Esophagus squamous epithelium (tissue), 5 donors: ENCODE measurements at regions not wholly inside any gene's neighbourhood (a gene's known extent, or its start where the extent isn't known, plus 50 kb on each side); places are given as distances from the start of the nearest gene placed in this dataset.

Experiments
- DNase-seq: peaks from one replicate; lab custom pipeline; 2025; lab: John Stamatoyannopoulos, UW
- H3K27ac ChIP-seq, 4 donors: fragments of 200-600 bp; sonication (generic); one replicate each; pipeline ENCODE4 v1.5.1; 2016 to 2019; ENCODE audit warnings: mild to moderate bottlenecking in 1 of 4
- H3K27me3 ChIP-seq, 4 donors: fragments of 200-600 bp; sonication (generic); 1 replicate in 3 of 4; 2 replicates in 1 of 4; pipeline versions ENCODE4 v1.5.1 to v1.6.0; 2017 to 2021; ENCODE audit warnings: antibody characterized with exemption in 1 of 4
- H3K36me3 ChIP-seq, 3 donors: fragments of 200-600 bp; sonication (generic); one replicate each; pipeline ENCODE4 v1.5.1; 2016 to 2019
- H3K4me1 ChIP-seq, 3 donors: fragments of 200-600 bp; sonication (generic); one replicate each; pipeline ENCODE4 v1.5.1; 2017 to 2019
- H3K4me3 ChIP-seq, 4 donors: fragments of 200-600 bp; sonication (generic); 1 replicate in 3 of 4; 2 replicates in 1 of 4; pipeline ENCODE4 v1.5.1; 2016 to 2019; ENCODE audit warnings: mild to moderate bottlenecking in 2 of 4, moderate library complexity in 1 of 4
- H3K9me3 ChIP-seq, 3 donors: fragments of 200-600 bp; sonication (generic); one replicate each; pipeline ENCODE4 v1.5.1; 2016 to 2019
- POLR2A ChIP-seq, 4 donors: fragments of 450-650 bp; IDR thresholded peaks; one replicate each; pipeline ENCODE4 v1.6.1; 2017; ENCODE audit warnings: antibody characterized with exemption in 4 of 4, mild to moderate bottlenecking in 4 of 4, moderate library complexity in 3 of 4
- WGBS, 2 donors: methylation state at CpG; one replicate each; pipeline ENCODE4 v1.1.5; 2018; 5-methylcytosine and 5-hydroxymethylcytosine counted together
- intact Hi-C: fragments of 100-400 bp; cut with DNase I; formaldehyde crosslinking; loops from one replicate; pipeline ENCODE4 v1.15.0; 2022
- TF ChIP-seq, protein P1 (sequence below), 6 experiments: fragments of 450-650 bp in 4 of 6; fragments of 200-600 bp in 2 of 6; sonication (generic) in 2 of 6; IDR thresholded peaks; one replicate each; pipeline ENCODE4 v1.5.1; 2016 to 2019; ENCODE audit warnings: antibody characterized with exemption in 6 of 6, mild to moderate bottlenecking in 4 of 6, moderate library complexity in 4 of 6
- donor health status: DM: yes; HTN: yes; CAD: no.

DNA sequence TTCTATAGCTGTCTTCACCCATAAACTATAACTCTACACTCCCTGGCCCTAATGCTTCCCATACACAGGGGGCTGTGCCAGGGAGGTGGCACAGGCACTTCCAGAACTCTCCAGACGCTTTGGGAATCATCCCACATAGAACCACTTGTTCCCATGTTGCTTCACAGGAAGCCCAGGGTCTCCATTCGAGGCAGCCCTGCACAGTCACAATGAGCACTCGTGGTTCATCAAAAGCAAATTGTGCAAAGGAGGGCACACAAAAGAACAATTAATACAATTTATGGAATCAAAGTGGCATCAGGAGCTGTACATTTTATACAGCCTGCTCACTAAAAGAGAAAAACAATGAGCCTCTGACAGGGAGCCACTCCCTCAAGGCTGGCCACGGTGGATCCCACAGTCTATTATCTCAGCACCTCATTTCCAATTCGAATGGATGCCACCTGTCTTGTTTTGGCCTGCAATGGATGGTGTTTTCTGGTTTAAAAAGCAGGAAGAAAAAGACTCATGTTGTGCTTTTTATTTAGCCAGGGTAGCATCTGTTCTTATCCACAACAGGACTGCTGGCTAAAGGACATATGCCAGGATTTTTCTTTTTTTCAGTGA lies 354.8 kb downstream of the ENC1 start:
- no peak for DNase-seq
- no peaks in the 10 kb centered on the region for H3K36me3 ChIP-seq
- H3K4me1 ChIP-seq = peaks cover 0 to 13% (median 7%) of the 10 kb centered on the region in 3 donors
- WGBS, 2 donors = 56 to 72% methylated on average over 4 to 5 of the region's 5 CpGs
- intact Hi-C loops = no loop called here
- TF ChIP-seq POLR2A (IDR thresholded peaks at IDR 0.05) = no peak
- TF ChIP-seq, protein P1, sequence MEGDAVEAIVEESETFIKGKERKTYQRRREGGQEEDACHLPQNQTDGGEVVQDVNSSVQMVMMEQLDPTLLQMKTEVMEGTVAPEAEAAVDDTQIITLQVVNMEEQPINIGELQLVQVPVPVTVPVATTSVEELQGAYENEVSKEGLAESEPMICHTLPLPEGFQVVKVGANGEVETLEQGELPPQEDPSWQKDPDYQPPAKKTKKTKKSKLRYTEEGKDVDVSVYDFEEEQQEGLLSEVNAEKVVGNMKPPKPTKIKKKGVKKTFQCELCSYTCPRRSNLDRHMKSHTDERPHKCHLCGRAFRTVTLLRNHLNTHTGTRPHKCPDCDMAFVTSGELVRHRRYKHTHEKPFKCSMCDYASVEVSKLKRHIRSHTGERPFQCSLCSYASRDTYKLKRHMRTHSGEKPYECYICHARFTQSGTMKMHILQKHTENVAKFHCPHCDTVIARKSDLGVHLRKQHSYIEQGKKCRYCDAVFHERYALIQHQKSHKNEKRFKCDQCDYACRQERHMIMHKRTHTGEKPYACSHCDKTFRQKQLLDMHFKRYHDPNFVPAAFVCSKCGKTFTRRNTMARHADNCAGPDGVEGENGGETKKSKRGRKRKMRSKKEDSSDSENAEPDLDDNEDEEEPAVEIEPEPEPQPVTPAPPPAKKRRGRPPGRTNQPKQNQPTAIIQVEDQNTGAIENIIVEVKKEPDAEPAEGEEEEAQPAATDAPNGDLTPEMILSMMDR (IDR thresholded peaks at IDR 0.05) = no peak
- no peak overlapping the region for H3K27ac ChIP-seq
- no peaks in the 10 kb centered on the region for H3K9me3 ChIP-seq
- no peaks in the 10 kb centered on the region for H3K27me3 ChIP-seq
- no peak overlapping the region for H3K4me3 ChIP-seq

DNA sequence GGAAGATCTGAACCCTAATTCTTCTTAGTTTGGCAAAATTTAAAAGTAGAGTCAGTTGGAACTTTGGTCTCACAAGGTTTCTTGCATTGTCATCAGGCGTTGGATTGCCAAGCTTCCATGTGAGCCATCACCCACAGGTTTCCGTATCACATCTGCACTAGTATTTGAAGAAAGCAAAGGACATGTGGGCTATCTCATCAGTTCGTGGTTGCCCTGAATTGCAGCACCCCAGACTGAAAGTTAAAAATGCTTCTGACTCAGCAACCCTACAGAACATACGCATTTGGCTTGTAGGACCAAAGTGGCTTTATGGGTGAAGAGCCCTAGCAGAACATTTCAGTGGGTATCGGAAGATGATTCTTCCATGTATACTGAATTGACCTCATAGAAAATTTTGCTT lies 358.0 kb downstream of the ENC1 start:
- intact Hi-C loops = no loop called here
- no peak for DNase-seq
- WGBS, 2 donors = 77 to 84% methylated on average over 5 of the region's 5 CpGs
- Histone ChIP-seq H3K4me3 (no peak overlapping the region), H3K27ac (no peak overlapping the region), H3K36me3 (no peaks in the 10 kb centered on the region), H3K27me3 (no peaks in the 10 kb centered on the region), H3K9me3 (no peaks in the 10 kb centered on the region), H3K4me1 (no peaks in the 10 kb centered on the region)
- TF ChIP-seq, protein P1 (IDR thresholded peaks at IDR 0.05) = no peak
- TF ChIP-seq POLR2A (IDR thresholded peaks at IDR 0.05) = no peak

DNA sequence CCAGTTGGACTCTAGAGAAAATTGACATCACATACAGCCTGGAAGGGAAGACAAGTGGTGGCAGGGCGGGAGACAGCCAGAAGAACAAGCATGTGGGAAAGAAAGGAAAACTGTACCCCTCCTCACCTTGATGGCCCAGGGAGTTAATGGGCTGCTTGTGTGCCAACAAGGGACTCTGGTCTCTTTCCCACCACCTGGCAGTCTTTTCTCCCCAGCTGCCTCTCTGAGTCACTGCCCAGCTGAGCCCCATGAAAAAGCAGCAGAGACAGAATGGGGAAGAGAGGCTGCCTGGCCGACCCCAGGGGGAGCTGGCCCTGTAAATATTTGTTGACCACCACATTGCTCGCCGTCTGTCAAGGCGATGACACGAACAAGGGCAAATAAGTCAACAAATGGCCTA lies 359.4 kb downstream of the ENC1 start:
- WGBS, 2 donors = 80 to 82% methylated on average over 6 of the region's 6 CpGs
- no peak overlapping the region for H3K4me3 ChIP-seq
- DNase-seq = no peak
- H3K36me3 ChIP-seq = no peaks in the 10 kb centered on the region
- no peaks in the 10 kb centered on the region for H3K27me3 ChIP-seq
- TF ChIP-seq, protein P1 (IDR thresholded peaks at IDR 0.05) = no peak
- no peak for TF ChIP-seq POLR2A (IDR thresholded peaks at IDR 0.05)
- no peaks in the 10 kb centered on the region for H3K4me1 ChIP-seq
- intact Hi-C loops = no loop called here
- H3K9me3 ChIP-seq = no peaks in the 10 kb centered on the region
- no peak overlapping the region for H3K27ac ChIP-seq

DNA sequence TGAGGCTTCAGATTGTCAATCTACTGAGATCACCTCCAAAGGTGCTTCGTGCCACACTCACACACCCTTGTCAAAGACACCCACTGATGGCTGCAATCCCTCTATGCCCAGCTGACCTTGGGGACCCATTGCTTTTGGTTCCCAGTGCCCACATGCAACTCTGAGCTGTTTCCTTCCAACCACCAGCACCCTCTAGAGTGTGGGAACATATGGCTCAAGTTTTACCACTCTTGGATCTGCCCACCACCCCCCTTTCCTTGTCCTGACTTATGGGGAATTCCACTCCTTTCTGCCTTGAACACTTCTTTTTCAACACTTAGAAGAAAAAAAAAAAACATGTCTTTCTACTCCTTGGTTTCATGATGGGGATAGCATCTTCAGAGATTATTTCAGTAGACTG lies 360.2 kb downstream of the ENC1 start:
- TF ChIP-seq POLR2A (IDR thresholded peaks at IDR 0.05) = no peak
- TF ChIP-seq, protein P1 (IDR thresholded peaks at IDR 0.05) = no peak
- no peak for DNase-seq
- Histone ChIP-seq H3K27ac (no peak overlapping the region), H3K9me3 (no peaks in the 10 kb centered on the region), H3K36me3 (no peaks in the 10 kb centered on the region), H3K27me3 (no peaks in the 10 kb centered on the region), H3K4me1 (no peaks in the 10 kb centered on the region), H3K4me3 (no peak overlapping the region)
- intact Hi-C loops = no loop called here
- WGBS, 2 donors = 83 to 100% methylated on average over 1 of the region's 1 CpG

DNA sequence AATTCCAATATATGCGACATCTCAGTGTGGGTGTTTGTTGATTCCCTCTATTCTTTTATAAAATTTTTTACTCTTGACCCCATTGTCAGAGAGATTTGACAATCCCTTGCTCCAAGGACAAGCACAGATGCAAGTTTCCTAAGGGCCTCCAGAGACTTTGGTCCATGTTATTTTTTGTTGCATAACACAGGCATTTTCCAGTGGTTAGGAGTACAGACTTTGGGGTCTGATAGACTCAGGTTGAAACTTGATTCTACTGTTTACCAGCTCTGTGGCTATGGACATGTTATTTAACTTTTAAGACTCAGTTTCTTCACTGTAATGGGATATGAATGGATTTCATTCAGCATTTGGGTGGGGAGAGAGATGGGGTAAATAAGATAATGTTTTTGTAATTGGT lies 361.3 kb downstream of the ENC1 start:
- no peak for TF ChIP-seq POLR2A (IDR thresholded peaks at IDR 0.05)
- TF ChIP-seq, protein P1 (IDR thresholded peaks at IDR 0.05) = no peak
- WGBS, 2 donors = 96 to 100% methylated on average over 1 of the region's 1 CpG
- Histone ChIP-seq H3K27me3 (no peaks in the 10 kb centered on the region), H3K9me3 (no peaks in the 10 kb centered on the region), H3K4me3 (no peak overlapping the region), H3K36me3 (no peaks in the 10 kb centered on the region), H3K4me1 (no peaks in the 10 kb centered on the region), H3K27ac (no peak overlapping the region)
- no peak for DNase-seq
- intact Hi-C loops = no loop called here
